MCF 10A (cell line): ENCODE measurements at regions not wholly inside any gene's neighbourhood (a gene's known extent, or its start where the extent isn't known, plus 50 kb on each side); places are given as distances from the start of the nearest gene placed in this dataset.

ENCODE experiments used
- BruUV-seq: library from RNA; stranded (reverse); fragments of 400-500 nt; replicated peaks from 2 replicates; lab custom pipeline; 2021; lab: Mats Ljungman, UMichigan
- CTCF ChIA-PET: fragments of 300-600 bp; sonication (Branson Sonifier 250); formaldehyde crosslinking; extraction: SDS; loops from one replicate; lab custom pipeline; 2021; ENCODE audit warnings: antibody characterized with exemption, inconsistent platforms; lab: Yijun Ruan, JAX
- POLR2A ChIA-PET: fragments of 300-600, 350-650 bp; sonication (Branson Sonifier 250); formaldehyde crosslinking; extraction: SDS; loops from one replicate; lab custom pipeline; 2020; ENCODE audit warnings: antibody characterized with exemption, inconsistent platforms; lab: Yijun Ruan, JAX
- DNase-seq: peaks from one replicate; pipeline ENCODE4 v3.0.0-alpha.2; 2018; ENCODE audit not compliant: unreplicated experiment
- H3K27ac Mint-ChIP-seq: one replicate; pipeline ENCODE4 v1.8.0; 2022; ENCODE audit warnings: mild to moderate bottlenecking, low read depth, mixed read lengths; ENCODE audit not compliant: unreplicated experiment
- H3K27me3 Mint-ChIP-seq: one replicate; pipeline ENCODE4 v1.8.0; 2022; ENCODE audit warnings: mixed read lengths; ENCODE audit not compliant: insufficient read depth, unreplicated experiment
- H3K36me3 Mint-ChIP-seq: one replicate; pipeline ENCODE4 v1.8.0; 2022; ENCODE audit warnings: mild to moderate bottlenecking, moderate library complexity, mixed read lengths; ENCODE audit not compliant: insufficient read depth, unreplicated experiment
- H3K4me1 Mint-ChIP-seq: one replicate; pipeline ENCODE4 v1.8.0; 2022; ENCODE audit warnings: mixed read lengths; ENCODE audit not compliant: insufficient read depth, unreplicated experiment
- H3K4me3 Mint-ChIP-seq: one replicate; pipeline ENCODE4 v1.8.0; 2022; ENCODE audit warnings: mild to moderate bottlenecking, moderate library complexity, mixed read lengths; ENCODE audit not compliant: unreplicated experiment
- H3K9me3 Mint-ChIP-seq: one replicate; pipeline ENCODE4 v1.8.0; 2022; ENCODE audit warnings: mixed read lengths; ENCODE audit not compliant: unreplicated experiment
- intact Hi-C: fragments of 100-400 bp; cut with micrococcal nuclease; formaldehyde crosslinking; loops from 2 replicates; pipeline ENCODE4 v1.14.1; 2022
- TF ChIP-seq, protein P1 (sequence below): fragments of 200-600 bp; IDR thresholded peaks from one replicate; pipeline ENCODE4 v1.8.0; 2022; ENCODE audit warnings: antibody characterized with exemption, mild to moderate bottlenecking; ENCODE audit not compliant: unreplicated experiment

DNA sequence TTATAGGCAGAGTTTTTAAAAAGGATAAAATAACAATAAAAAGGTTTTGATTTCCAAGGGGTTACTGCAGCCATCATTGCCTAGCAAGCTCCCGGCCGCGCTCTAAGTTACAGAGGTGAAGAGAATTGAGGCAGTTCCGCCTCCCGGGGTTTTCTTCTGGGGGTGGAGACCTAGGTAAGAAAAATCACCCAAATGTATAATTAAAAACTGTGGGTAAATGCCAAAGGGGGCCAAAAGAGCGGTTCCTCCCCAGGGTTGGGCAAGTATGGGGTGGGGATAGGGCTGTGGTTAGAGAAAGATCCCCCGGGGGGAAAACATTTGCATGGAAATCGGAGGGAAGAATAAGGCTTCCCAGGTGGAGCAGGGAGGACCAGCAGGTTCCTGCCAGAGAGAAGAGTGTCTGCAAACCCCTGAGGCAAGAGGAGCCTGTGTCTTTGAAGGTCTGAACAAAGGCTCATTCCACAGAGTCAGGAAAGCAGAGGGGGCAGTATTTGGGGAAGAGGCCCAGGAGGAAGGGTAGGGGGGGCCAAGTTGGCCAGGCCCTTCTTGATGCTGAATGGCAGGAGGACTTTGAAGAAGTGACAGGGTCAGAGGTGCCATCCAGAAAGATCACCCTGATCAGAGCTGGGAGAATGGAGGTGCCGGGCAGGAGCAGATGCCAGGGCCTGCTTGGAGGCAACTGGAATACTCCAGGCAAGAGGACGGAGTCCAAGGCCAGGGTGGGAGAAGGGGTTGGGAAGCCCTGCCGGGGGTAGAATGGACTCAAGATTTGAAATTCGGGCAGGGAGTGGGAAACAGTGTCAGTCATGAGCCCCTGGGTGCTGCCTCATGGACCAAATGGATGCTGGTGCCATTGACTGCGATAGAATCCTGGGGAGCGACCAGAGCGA lies 152.9 kb upstream of the RGMA start:
- CTCF ChIA-PET: no interaction called here
- DNase-seq: no peak
- H3K9me3 Mint-ChIP-seq: no peaks in the 10 kb centered on the region
- no TSS peak for BruUV-seq
- no peaks in the 10 kb centered on the region for H3K27me3 Mint-ChIP-seq
- H3K27ac Mint-ChIP-seq: no peak overlapping the region
- no peaks in the 10 kb centered on the region for H3K36me3 Mint-ChIP-seq
- no peaks in the 10 kb centered on the region for H3K4me1 Mint-ChIP-seq
- POLR2A ChIA-PET: no interaction called here
- H3K4me3 Mint-ChIP-seq: no peak overlapping the region
- intact Hi-C loops: no loop called here
- TF ChIP-seq, protein P1, sequence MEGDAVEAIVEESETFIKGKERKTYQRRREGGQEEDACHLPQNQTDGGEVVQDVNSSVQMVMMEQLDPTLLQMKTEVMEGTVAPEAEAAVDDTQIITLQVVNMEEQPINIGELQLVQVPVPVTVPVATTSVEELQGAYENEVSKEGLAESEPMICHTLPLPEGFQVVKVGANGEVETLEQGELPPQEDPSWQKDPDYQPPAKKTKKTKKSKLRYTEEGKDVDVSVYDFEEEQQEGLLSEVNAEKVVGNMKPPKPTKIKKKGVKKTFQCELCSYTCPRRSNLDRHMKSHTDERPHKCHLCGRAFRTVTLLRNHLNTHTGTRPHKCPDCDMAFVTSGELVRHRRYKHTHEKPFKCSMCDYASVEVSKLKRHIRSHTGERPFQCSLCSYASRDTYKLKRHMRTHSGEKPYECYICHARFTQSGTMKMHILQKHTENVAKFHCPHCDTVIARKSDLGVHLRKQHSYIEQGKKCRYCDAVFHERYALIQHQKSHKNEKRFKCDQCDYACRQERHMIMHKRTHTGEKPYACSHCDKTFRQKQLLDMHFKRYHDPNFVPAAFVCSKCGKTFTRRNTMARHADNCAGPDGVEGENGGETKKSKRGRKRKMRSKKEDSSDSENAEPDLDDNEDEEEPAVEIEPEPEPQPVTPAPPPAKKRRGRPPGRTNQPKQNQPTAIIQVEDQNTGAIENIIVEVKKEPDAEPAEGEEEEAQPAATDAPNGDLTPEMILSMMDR: no peak

DNA sequence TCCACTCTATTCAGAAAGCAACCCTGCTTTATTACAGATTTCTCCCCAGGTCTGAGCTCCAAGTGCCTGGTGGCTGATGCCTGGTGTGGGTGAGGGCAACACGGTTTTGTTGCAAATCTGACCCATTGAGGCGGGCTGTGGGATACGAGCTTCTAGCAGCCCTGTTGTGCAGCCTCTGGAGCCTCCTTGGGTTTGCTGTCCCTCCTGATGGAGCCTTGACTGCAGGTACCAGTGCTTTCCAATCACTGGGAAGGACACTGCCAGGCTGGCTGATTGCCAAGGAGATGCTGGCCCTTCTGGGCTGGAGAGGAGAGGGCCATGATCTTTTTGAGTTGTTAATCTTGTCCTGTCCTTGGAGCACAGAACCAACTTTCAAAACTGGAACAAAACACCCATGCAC lies 151.0 kb upstream of the RGMA start:
- Mint-ChIP-seq H3K27me3 (no peaks in the 10 kb centered on the region), H3K9me3 (no peaks in the 10 kb centered on the region), H3K27ac (no peak overlapping the region), H3K36me3 (no peaks in the 10 kb centered on the region), H3K4me3 (no peak overlapping the region), H3K4me1 (no peaks in the 10 kb centered on the region)
- no TSS peak for BruUV-seq
- intact Hi-C loops: no loop called here
- CTCF ChIA-PET: no interaction called here
- POLR2A ChIA-PET: no interaction called here
- DNase-seq: no peak
- TF ChIP-seq, protein P1: no peak

DNA sequence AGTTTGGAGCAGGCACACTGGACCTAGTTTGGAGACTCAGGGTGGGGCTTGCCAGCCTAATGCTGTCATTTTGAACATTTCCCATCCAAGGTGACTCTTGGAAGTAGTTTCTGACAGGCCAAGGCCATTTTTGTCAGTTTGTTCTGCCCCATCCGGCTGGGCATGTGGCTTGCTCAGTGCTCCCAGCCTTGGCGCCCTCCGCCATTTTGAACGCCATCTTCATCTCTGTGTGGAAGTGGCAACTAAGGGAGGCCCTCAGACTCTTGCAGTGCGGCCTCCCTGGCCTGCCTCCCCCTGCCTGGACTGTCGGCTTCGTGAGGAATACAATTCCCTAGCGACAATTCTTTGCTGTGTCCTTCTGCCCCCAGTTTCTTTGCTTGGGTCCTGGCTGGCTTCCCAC lies 150.6 kb upstream of the RGMA start:
- no peaks in the 10 kb centered on the region for H3K9me3 Mint-ChIP-seq
- POLR2A ChIA-PET: no interaction called here
- CTCF ChIA-PET: no interaction called here
- H3K27me3 Mint-ChIP-seq: no peaks in the 10 kb centered on the region
- H3K4me1 Mint-ChIP-seq: no peaks in the 10 kb centered on the region
- TF ChIP-seq, protein P1: no peak
- H3K4me3 Mint-ChIP-seq: no peak overlapping the region
- intact Hi-C loops: no loop called here
- no peak overlapping the region for H3K27ac Mint-ChIP-seq
- DNase-seq: no peak
- BruUV-seq: no TSS peak
- no peaks in the 10 kb centered on the region for H3K36me3 Mint-ChIP-seq

DNA sequence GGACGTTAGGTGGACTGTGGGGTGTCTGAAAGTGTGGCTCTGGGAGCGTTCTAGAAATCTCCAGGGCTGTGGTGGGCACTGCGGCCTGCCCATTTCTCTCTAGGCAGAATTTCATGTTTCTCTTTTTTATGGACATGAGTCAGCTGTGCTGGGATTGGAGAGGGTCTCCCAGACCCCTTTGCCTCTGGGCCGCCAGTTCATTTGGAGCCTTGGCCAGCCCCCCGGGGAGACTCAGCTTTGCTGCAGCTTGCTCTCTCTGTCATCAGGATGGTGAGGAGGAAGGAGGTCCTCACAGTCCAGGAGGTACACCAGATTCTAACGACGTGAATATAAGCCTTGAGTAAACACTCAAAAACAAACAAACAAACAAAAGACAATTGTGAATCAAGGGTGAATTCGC lies 149.6 kb upstream of the RGMA start:
- H3K36me3 Mint-ChIP-seq: no peaks in the 10 kb centered on the region
- H3K9me3 Mint-ChIP-seq: no peaks in the 10 kb centered on the region
- ChIA-PET CTCF (no interaction called here), POLR2A (no interaction called here)
- H3K27ac Mint-ChIP-seq: no peak overlapping the region
- BruUV-seq: no TSS peak
- DNase-seq: no peak
- no peaks in the 10 kb centered on the region for H3K4me1 Mint-ChIP-seq
- no peak overlapping the region for H3K4me3 Mint-ChIP-seq
- TF ChIP-seq, protein P1: no peak
- H3K27me3 Mint-ChIP-seq: no peaks in the 10 kb centered on the region
- intact Hi-C loops: no loop called here
